PFSK-1 (cell line): ENCODE measurements at regions not wholly inside any gene's neighbourhood (a gene's known extent, or its start where the extent isn't known, plus 50 kb on each side); places are given as distances from the start of the nearest gene placed in this dataset.

ENCODE experiments used
- REST ChIP-seq, 2 experiments: IDR thresholded peaks; 2 replicates each; pipeline versions ENCODE4 v1.6.1 to v1.8.0; 2011 to 2012; ENCODE audit warnings: low read depth in 2 of 2, low read length in 2 of 2, control low read depth in 1 of 2, inconsistent platforms in 1 of 2, mild to moderate bottlenecking in 1 of 2, moderate library complexity in 1 of 2; ENCODE audit not compliant: insufficient read depth in 1 of 2
- SIN3A ChIP-seq: IDR thresholded peaks from 2 replicates; pipeline ENCODE4 v1.6.1; 2012; ENCODE audit warnings: mild to moderate bottlenecking, low read length, moderate library complexity, borderline replicate concordance; ENCODE audit not compliant: insufficient read depth
- TAF1 ChIP-seq: IDR thresholded peaks from 2 replicates; pipeline ENCODE4 v1.6.1; 2012; ENCODE audit warnings: low read length, control low read depth, borderline replicate concordance; ENCODE audit not compliant: insufficient read depth

DNA sequence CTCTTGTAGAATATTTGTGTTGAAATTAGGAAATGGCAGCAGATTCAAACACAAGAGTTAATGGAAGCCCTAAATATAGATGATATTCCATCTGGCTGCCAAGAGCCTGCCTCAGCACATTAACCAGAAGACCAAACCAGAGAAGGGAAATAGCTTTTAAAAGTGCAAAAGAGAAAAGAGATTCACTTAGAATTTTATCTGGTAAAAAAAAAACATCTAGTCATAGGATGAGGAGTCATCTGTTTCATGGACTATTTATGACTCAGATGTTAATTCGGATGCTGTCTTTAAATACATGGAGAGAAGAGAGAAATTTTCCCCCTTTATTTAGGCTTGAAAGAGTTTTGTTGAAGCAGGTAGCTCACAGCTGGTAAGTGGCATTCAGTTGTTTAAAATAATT lies 201.6 kb upstream of the NUDT4 start:
- TF ChIP-seq TAF1 (no peak), REST (IDR thresholded peaks at IDR 0.05; ENCODE audit: insufficient read depth in 1 of 2, low read depth in 2 of 2, low read length in 2 of 2) (no peak), SIN3A (no peak)
